ENCODE measurements at regions not wholly inside any gene's neighbourhood (a gene's known extent, or its start where the extent isn't known, plus 50 kb on each side); places are given as distances from the start of the nearest gene placed in this dataset.

DNA sequence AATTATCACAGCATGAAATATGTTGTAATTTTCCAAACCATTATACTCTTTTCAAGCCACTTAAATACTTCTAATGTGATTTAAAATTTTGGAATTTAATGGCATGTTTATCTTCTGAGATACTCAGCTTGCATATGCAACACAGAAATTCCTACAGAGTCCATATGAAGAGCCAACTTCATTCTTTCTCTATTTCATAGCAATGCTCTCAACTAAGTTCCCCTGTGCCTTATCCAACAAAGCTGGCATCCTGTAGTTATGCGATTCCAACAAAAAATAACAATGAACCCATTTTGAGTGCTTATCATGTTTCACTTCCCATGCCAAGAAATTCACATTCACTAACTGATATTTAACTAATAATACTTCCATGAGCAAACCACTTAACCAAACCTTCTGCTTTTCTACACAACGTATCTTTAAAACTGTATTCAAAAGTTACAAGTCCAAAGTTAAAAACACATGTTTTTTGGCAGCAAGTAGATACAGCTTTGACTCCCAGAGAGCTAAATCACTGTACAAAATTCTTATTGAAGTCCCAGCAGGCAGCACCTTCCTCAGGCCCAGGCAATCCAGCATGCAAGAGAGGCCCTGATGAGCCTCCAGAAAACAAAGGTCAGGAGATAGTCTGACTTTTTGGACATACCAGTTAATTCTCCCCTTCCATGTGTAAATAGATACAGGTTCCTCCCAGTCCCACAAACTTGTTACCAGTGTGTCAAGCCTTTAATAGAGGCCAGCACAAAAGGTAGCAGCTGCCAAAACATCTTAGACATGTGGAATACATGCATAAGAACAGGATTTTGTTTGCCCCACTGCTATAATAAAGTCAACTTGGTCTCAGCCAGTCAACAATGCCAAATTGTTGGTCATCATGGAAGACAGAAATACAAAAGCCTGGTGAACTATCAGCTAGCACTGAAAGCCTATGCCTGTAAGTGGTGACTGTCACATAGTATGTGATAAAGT lies 113.1 kb upstream of the WDR75 start:
- no peaks in the 10 kb centered on the region for H3K9me3 ChIP-seq (ENCODE audit: control insufficient read depth, low read depth, low read length)
- no peaks in the 10 kb centered on the region for H3K9me1 ChIP-seq (ENCODE audit: control insufficient read depth, extremely low read depth, insufficient read depth, low read length)
- DNase-seq (ENCODE audit: low read depth, low spot score) = no peak
- no peak overlapping the region for H3K4me2 ChIP-seq (ENCODE audit: control insufficient read depth, extremely low read depth, insufficient read depth, low read depth, low read length)
- FAIRE-seq = no peak
- no peaks in the 10 kb centered on the region for H3K27me3 ChIP-seq (ENCODE audit: control insufficient read depth, extremely low read depth, insufficient read depth, low read length)
- no peaks in the 10 kb centered on the region for H3K4me1 ChIP-seq (ENCODE audit: control insufficient read depth, extremely low read depth, insufficient read depth, low read length)
- no peak overlapping the region for H3K27ac ChIP-seq (ENCODE audit: control insufficient read depth, insufficient read depth, low read length)
- H2AFZ ChIP-seq (ENCODE audit: control insufficient read depth, low read length) = no peak overlapping the region
- no peaks in the 10 kb centered on the region for H3K79me2 ChIP-seq (ENCODE audit: control insufficient read depth, insufficient read depth, low read length)
- no peak for TF ChIP-seq EZH2 (IDR thresholded peaks at IDR 0.05; ENCODE audit: low read length)
- TF ChIP-seq, protein P1, sequence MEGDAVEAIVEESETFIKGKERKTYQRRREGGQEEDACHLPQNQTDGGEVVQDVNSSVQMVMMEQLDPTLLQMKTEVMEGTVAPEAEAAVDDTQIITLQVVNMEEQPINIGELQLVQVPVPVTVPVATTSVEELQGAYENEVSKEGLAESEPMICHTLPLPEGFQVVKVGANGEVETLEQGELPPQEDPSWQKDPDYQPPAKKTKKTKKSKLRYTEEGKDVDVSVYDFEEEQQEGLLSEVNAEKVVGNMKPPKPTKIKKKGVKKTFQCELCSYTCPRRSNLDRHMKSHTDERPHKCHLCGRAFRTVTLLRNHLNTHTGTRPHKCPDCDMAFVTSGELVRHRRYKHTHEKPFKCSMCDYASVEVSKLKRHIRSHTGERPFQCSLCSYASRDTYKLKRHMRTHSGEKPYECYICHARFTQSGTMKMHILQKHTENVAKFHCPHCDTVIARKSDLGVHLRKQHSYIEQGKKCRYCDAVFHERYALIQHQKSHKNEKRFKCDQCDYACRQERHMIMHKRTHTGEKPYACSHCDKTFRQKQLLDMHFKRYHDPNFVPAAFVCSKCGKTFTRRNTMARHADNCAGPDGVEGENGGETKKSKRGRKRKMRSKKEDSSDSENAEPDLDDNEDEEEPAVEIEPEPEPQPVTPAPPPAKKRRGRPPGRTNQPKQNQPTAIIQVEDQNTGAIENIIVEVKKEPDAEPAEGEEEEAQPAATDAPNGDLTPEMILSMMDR (optimal IDR thresholded peaks at IDR 0.05 in 1 of 3, IDR thresholded peaks at IDR 0.05 in 1 of 3, conservative IDR thresholded peaks at IDR 0.05 in 1 of 3; ENCODE audit: extremely low read depth in 1 of 3, insufficient read depth in 2 of 3, low read length in 3 of 3) = no peak
- no peaks in the 10 kb centered on the region for H3K36me3 ChIP-seq (ENCODE audit: control insufficient read depth in 2 of 2, extremely low read depth in 1 of 2, insufficient read depth in 2 of 2, low read length in 2 of 2)
- no peak overlapping the region for H3K4me3 ChIP-seq (ENCODE audit: control insufficient read depth in 2 of 3, extremely low read depth in 1 of 3, insufficient read depth in 2 of 3, low read depth in 1 of 3, low read length in 3 of 3)
- no peaks in the 10 kb centered on the region for H4K20me1 ChIP-seq (ENCODE audit: control insufficient read depth, extremely low read depth, insufficient read depth, low read length)
- dilution Hi-C loops (cut with MboI; ENCODE audit: extremely low pct_ligation_motif_present, low sequenced_read_pairs) = no loop called here
- no peak overlapping the region for H3K9ac ChIP-seq (ENCODE audit: control insufficient read depth, extremely low read depth, insufficient read depth, low read length)

GRCh38 chr2:189328848-189329245 lies 112.4 kb upstream of the WDR75 start:
- H3K36me3 ChIP-seq (ENCODE audit: control insufficient read depth in 2 of 2, extremely low read depth in 1 of 2, insufficient read depth in 2 of 2, low read length in 2 of 2) = no peaks in the 10 kb centered on the region
- H3K9ac ChIP-seq (ENCODE audit: control insufficient read depth, extremely low read depth, insufficient read depth, low read length) = no peak overlapping the region
- no peaks in the 10 kb centered on the region for H3K4me1 ChIP-seq (ENCODE audit: control insufficient read depth, extremely low read depth, insufficient read depth, low read length)
- dilution Hi-C loops (cut with MboI; ENCODE audit: extremely low pct_ligation_motif_present, low sequenced_read_pairs) = no loop called here
- no peaks in the 10 kb centered on the region for H4K20me1 ChIP-seq (ENCODE audit: control insufficient read depth, extremely low read depth, insufficient read depth, low read length)
- no peaks in the 10 kb centered on the region for H3K79me2 ChIP-seq (ENCODE audit: control insufficient read depth, insufficient read depth, low read length)
- H3K27ac ChIP-seq (ENCODE audit: control insufficient read depth, insufficient read depth, low read length) = no peak overlapping the region
- no peaks in the 10 kb centered on the region for H3K27me3 ChIP-seq (ENCODE audit: control insufficient read depth, extremely low read depth, insufficient read depth, low read length)
- H3K4me3 ChIP-seq (ENCODE audit: control insufficient read depth in 2 of 3, extremely low read depth in 1 of 3, insufficient read depth in 2 of 3, low read depth in 1 of 3, low read length in 3 of 3) = no peak overlapping the region
- no peak overlapping the region for H2AFZ ChIP-seq (ENCODE audit: control insufficient read depth, low read length)
- H3K9me1 ChIP-seq (ENCODE audit: control insufficient read depth, extremely low read depth, insufficient read depth, low read length) = no peaks in the 10 kb centered on the region
- H3K4me2 ChIP-seq (ENCODE audit: control insufficient read depth, extremely low read depth, insufficient read depth, low read depth, low read length) = no peak overlapping the region
- TF ChIP-seq, protein P1 (optimal IDR thresholded peaks at IDR 0.05 in 1 of 3, IDR thresholded peaks at IDR 0.05 in 1 of 3, conservative IDR thresholded peaks at IDR 0.05 in 1 of 3; ENCODE audit: extremely low read depth in 1 of 3, insufficient read depth in 2 of 3, low read length in 3 of 3) = no peak
- TF ChIP-seq EZH2 (IDR thresholded peaks at IDR 0.05; ENCODE audit: low read length) = no peak
- FAIRE-seq (no peak), DNase-seq (ENCODE audit: low read depth, low spot score) (no peak)
- no peaks in the 10 kb centered on the region for H3K9me3 ChIP-seq (ENCODE audit: control insufficient read depth, low read depth, low read length)

Data from keratinocyte (primary cell).